Heart right ventricle (tissue), 16 donors: ENCODE measurements at regions not wholly inside any gene's neighbourhood (a gene's known extent, or its start where the extent isn't known, plus 50 kb on each side); places are given as distances from the start of the nearest gene placed in this dataset.
"Not testable (repeated sequence)": the region's sequence is repeated elsewhere in the genome, so short reads cannot be mapped to it uniquely, and the experiment has no call there.

Experiments used
- ATAC-seq, 8 donors: fragments of 200-7000 bp; cut with Tn5 transposase; one replicate each; pipeline ENCODE4 v1.9.1; 2020; ENCODE audit warnings: mild to moderate bottlenecking in 8 of 8, moderate library complexity in 8 of 8, moderate number of reproducible peaks in 1 of 8
- DNase-seq, 2 donors: peaks; one replicate each; pipeline ENCODE4 v3.0.0-alpha.2; 2020
- H3K27ac ChIP-seq, 10 donors: fragments of 200-600 bp; sonication (generic) in 2 of 10; one replicate each; pipeline versions ENCODE4 v1.5.0 to v1.8.0; 2020 to 2022; ENCODE audit warnings: mild to moderate bottlenecking in 3 of 10
- H3K27me3 ChIP-seq, 7 donors: fragments of 200-600 bp; one replicate each; pipeline ENCODE4 v1.8.0; 2021 to 2022; ENCODE audit warnings: mild to moderate bottlenecking in 2 of 7
- H3K36me3 ChIP-seq, 9 donors: fragments of 200-600 bp; sonication (generic) in 1 of 9; one replicate each; pipeline versions ENCODE4 v1.5.0 to v1.8.0; 2020 to 2022; ENCODE audit warnings: mild to moderate bottlenecking in 2 of 9
- H3K4me1 ChIP-seq, 9 donors: fragments of 200-600 bp; sonication (generic) in 1 of 9; one replicate each; pipeline versions ENCODE4 v1.5.0 to v1.8.0; 2020 to 2022; ENCODE audit warnings: mild to moderate bottlenecking in 4 of 9
- H3K4me3 ChIP-seq, 10 donors: fragments of 200-600 bp; sonication (generic) in 2 of 10; one replicate each; pipeline versions ENCODE4 v1.5.0 to v1.8.0; 2020 to 2022; ENCODE audit warnings: mild to moderate bottlenecking in 7 of 10, moderate library complexity in 2 of 10
- H3K9me3 ChIP-seq, 11 donors: fragments of 200-600 bp in 10 of 11; sonication (generic) in 2 of 11; one replicate each; pipeline versions ENCODE4 v1.5.0 to v1.8.0; 2013 to 2022; ENCODE audit warnings: mild to moderate bottlenecking in 2 of 11, control low read depth in 1 of 11, moderate library complexity in 1 of 11
- CTCF ChIP-seq, 9 donors: fragments of 200-600 bp; sonication (generic) in 2 of 9; IDR thresholded peaks; one replicate each; pipeline versions ENCODE4 v1.5.0 to v1.8.0; 2021 to 2022; ENCODE audit warnings: antibody characterized with exemption in 9 of 9, mild to moderate bottlenecking in 5 of 9, moderate library complexity in 1 of 9
- WGBS, 2 donors: extraction: QIAGEN DNeasy Blood & Tissue Kit; methylation state at CpG; one replicate each; pipeline ENCODE4 v1.1.7; 2013; ENCODE audit warnings: inconsistent platforms in 1 of 2; 5-methylcytosine and 5-hydroxymethylcytosine counted together
- intact Hi-C, 10 donors: fragments of 100-400 bp; cut with DNase I; formaldehyde crosslinking; loops; one replicate each; pipeline versions ENCODE4 v1.11.1 to v1.14.2; 2022
- donor health status: Arrhythmogenic right ventricular cardiomyopathy.
- donor health status: ischemic (EF 13 %, LVEDD 7.1; RV severe dilation, severe dysfunction).
- donor health status: healthy with polysubstance abuse.
- donor health status: DM: no; HTN: yes; CAD: no.
- donor health status: DM: no; HTN: no; CAD: no.
- donor health status: ischemic (EF 25% LVEDD 6.9; RV normal size, moderate dysfunction).
- donor health status: ischemic (EF 25% LVEDD 5.7; RV mildly dilated, moderate dysfunction).
- donor health status: healthy.
- donor health status: DM: yes; HTN: yes; CAD: no.
- donor health status: Ischemic cardiomyopathy.
- donor health status: ischemic (EF 35%, LVEDD 5.7; RV mildly dilated, moderate dysfunction).
- donor health status: nonischemic (EF 11% LVEDD 7.7; RV severe dilation, severe dysfunction).
- donor health status: DM: yes; HTN: yes; CAD: no.
- donor health status: PGD.
- donor health status: ischemic (EF 29% LVEDD 5.4; RV normal size, mild dysfunction).
- donor health status: nonischemic (EF 23%, LVEDD 6.1; RV moderate dilation, normal function).

GRCh38 chr10:9056521-9056920, 1002.0 kb downstream of the GATA3 start:
- intact Hi-C loops, result no loop called here
- DNase-seq (no peak), ATAC-seq (no peak)
- H3K9me3 ChIP-seq, result peaks cover 0 to 11% (median 0%) of the 10 kb centered on the region in 11 donors
- no peak for TF ChIP-seq CTCF (IDR thresholded peaks at IDR 0.05)
- H3K27me3 ChIP-seq, result no peaks in the 10 kb centered on the region
- no peak overlapping the region for H3K4me3 ChIP-seq
- WGBS, 2 donors, result 91% methylated on average over 11 of the region's 11 CpGs
- no peaks in the 10 kb centered on the region for H3K36me3 ChIP-seq
- H3K4me1 ChIP-seq, result no peaks in the 10 kb centered on the region
- no peak overlapping the region for H3K27ac ChIP-seq

GRCh38 chr10:9057293-9057692, 1002.8 kb downstream of the GATA3 start:
- intact Hi-C loops, ATAC-seq, DNase-seq, H3K4me3 ChIP-seq, H3K27ac ChIP-seq, H3K4me1 ChIP-seq, H3K27me3 ChIP-seq, H3K36me3 ChIP-seq: not testable (repeated sequence)
- 89 to 91% methylated on average over 17 of the region's 17 CpGs for WGBS, 2 donors
- H3K9me3 ChIP-seq, result peaks cover 0 to 11% (median 0%) of the 10 kb centered on the region in 11 donors

- DNase-seq (no peak), ATAC-seq (no peak)
- H3K27me3 ChIP-seq, result no peaks in the 10 kb centered on the region
- H3K36me3 ChIP-seq, result no peaks in the 10 kb centered on the region
- H3K27ac ChIP-seq, result no peak overlapping the region
- intact Hi-C loops, result no loop called here
- H3K4me1 ChIP-seq, result no peaks in the 10 kb centered on the region
- peaks cover 0 to 11% (median 0%) of the 10 kb centered on the region in 11 donors for H3K9me3 ChIP-seq
- no peak overlapping the region for H3K4me3 ChIP-seq
- WGBS, 2 donors, result 2 to 4% methylated on average over 2 of the region's 2 CpGs
- TF ChIP-seq CTCF (IDR thresholded peaks at IDR 0.05), result no peak
Measured at GRCh38 chr10:9060314-9060713, 1005.8 kb downstream of the GATA3 start.

- DNase-seq, result no peak
- H3K4me1 ChIP-seq, result no peaks in the 10 kb centered on the region
- no peak overlapping the region for H3K27ac ChIP-seq
- H3K4me3 ChIP-seq, result no peak overlapping the region
- H3K27me3 ChIP-seq, result no peaks in the 10 kb centered on the region
- ATAC-seq, result no peak
- H3K9me3 ChIP-seq, result peaks cover 0 to under 1% (median 0%) of the 10 kb centered on the region in 11 donors
- intact Hi-C loops, result no loop called here
- H3K36me3 ChIP-seq, result no peaks in the 10 kb centered on the region
- TF ChIP-seq CTCF (IDR thresholded peaks at IDR 0.05), result no peak
- WGBS, 2 donors, result 40 to 47% methylated on average over 3 of the region's 3 CpGs
Measured at GRCh38 chr10:9061871-9062270, 1007.4 kb downstream of the GATA3 start.

GRCh38 chr10:9066152-9066551, 1011.7 kb downstream of the GATA3 start:
- no peaks in the 10 kb centered on the region for H3K9me3 ChIP-seq
- DNase-seq (no peak), ATAC-seq (no peak)
- intact Hi-C loops, result no loop called here
- H3K27ac ChIP-seq, result no peak overlapping the region
- H3K27me3 ChIP-seq, result no peaks in the 10 kb centered on the region
- no peak for TF ChIP-seq CTCF (IDR thresholded peaks at IDR 0.05)
- WGBS, 2 donors, result 89% methylated on average over 3 of the region's 3 CpGs
- H3K4me3 ChIP-seq, result no peak overlapping the region
- no peaks in the 10 kb centered on the region for H3K36me3 ChIP-seq
- H3K4me1 ChIP-seq, result no peaks in the 10 kb centered on the region
